ENCODE measurements at regions not wholly inside any gene's neighbourhood (a gene's known extent, or its start where the extent isn't known, plus 50 kb on each side); places are given as distances from the start of the nearest gene placed in this dataset.

GRCh38 chr4:157882901-157883300 lies 289.9 kb downstream of the GASK1B start:
- Mint-ChIP-seq H3K4me1 (no peaks in the 10 kb centered on the region), H3K27ac (ENCODE audit: low read depth) (no peak overlapping the region), H3K36me3 (ENCODE audit: insufficient read depth) (no peaks in the 10 kb centered on the region), H3K4me3 (no peak overlapping the region), H3K27me3 (no peaks in the 10 kb centered on the region), H3K9me3 (peaks cover 11% of the 10 kb centered on the region)
- DNase-seq (ENCODE audit: low spot score in 2 of 2) = no peak
- no peak for ATAC-seq (replicated peaks; ENCODE audit: extremely low read depth, poor library complexity, severe bottlenecking)

DNA sequence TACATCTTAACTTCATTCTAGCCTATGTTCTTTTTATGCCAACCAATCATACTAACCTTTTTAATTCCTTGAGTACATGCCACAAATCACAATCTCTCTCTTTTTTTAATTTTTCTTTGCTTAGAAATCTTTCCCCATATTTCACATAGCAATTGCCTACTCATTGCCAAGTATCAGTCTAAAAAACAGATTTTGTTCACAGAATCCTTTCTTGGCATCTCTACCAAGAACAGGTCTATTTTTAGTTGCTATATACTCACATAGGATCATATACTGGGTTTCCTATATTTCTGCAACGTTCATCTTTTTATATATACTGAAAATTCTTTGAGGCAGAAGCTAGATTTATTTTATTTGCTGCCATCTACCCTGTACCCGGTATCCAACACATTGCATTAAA lies 292.1 kb downstream of the GASK1B start:
- Mint-ChIP-seq H3K9me3 (peaks cover 11% of the 10 kb centered on the region), H3K4me1 (no peaks in the 10 kb centered on the region), H3K27ac (ENCODE audit: low read depth) (no peak overlapping the region), H3K4me3 (no peak overlapping the region), H3K36me3 (ENCODE audit: insufficient read depth) (no peaks in the 10 kb centered on the region), H3K27me3 (no peaks in the 10 kb centered on the region)
- DNase-seq (ENCODE audit: low spot score in 2 of 2) = no peak
- ATAC-seq (replicated peaks; ENCODE audit: extremely low read depth, poor library complexity, severe bottlenecking) = no peak

GRCh38 chr4:157854819-157855218 lies 318.0 kb downstream of the GASK1B start:
- ATAC-seq (replicated peaks; ENCODE audit: extremely low read depth, poor library complexity, severe bottlenecking) (no peak), DNase-seq (ENCODE audit: low spot score in 2 of 2) (no peak)
- Mint-ChIP-seq H3K27me3 (no peaks in the 10 kb centered on the region), H3K9me3 (peaks cover 8% of the 10 kb centered on the region), H3K27ac (ENCODE audit: low read depth) (no peak overlapping the region), H3K4me1 (no peaks in the 10 kb centered on the region), H3K36me3 (ENCODE audit: insufficient read depth) (no peaks in the 10 kb centered on the region), H3K4me3 (no peak overlapping the region)

- Mint-ChIP-seq H3K27me3 (no peaks in the 10 kb centered on the region), H3K9me3 (peaks cover 6% of the 10 kb centered on the region), H3K4me3 (no peak overlapping the region), H3K27ac (ENCODE audit: low read depth) (no peak overlapping the region), H3K36me3 (ENCODE audit: insufficient read depth) (no peaks in the 10 kb centered on the region), H3K4me1 (no peaks in the 10 kb centered on the region)
- ATAC-seq (replicated peaks; ENCODE audit: extremely low read depth, poor library complexity, severe bottlenecking) (no peak), DNase-seq (ENCODE audit: low spot score in 2 of 2) (no peak)
Measured at GRCh38 chr4:157840648-157841047, 332.2 kb downstream of the GASK1B start.

DNA sequence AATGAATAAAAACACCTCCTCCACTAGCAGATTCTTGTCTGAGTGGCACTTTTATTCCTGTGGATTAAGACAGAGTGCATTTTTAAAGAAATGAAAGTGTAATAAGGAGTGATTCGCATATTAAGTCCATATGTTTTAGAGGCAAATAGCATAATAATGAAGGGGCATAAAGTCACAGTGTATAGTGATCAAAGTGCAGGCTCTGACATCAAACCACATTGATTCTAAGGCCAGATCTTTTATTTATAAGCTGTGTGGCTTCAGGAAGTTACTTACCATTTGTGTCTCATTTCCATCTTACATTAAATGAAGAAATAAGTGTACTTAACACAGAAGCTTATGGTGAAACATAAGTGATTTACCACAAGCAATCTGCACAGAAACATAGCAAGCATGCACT lies 332.8 kb downstream of the GASK1B start:
- Mint-ChIP-seq H3K4me3 (no peak overlapping the region), H3K4me1 (no peaks in the 10 kb centered on the region), H3K27me3 (no peaks in the 10 kb centered on the region), H3K36me3 (ENCODE audit: insufficient read depth) (no peaks in the 10 kb centered on the region), H3K27ac (ENCODE audit: low read depth) (no peak overlapping the region), H3K9me3 (no peaks in the 10 kb centered on the region)
- ATAC-seq (replicated peaks; ENCODE audit: extremely low read depth, poor library complexity, severe bottlenecking) (no peak), DNase-seq (ENCODE audit: low spot score in 2 of 2) (no peak)

DNA sequence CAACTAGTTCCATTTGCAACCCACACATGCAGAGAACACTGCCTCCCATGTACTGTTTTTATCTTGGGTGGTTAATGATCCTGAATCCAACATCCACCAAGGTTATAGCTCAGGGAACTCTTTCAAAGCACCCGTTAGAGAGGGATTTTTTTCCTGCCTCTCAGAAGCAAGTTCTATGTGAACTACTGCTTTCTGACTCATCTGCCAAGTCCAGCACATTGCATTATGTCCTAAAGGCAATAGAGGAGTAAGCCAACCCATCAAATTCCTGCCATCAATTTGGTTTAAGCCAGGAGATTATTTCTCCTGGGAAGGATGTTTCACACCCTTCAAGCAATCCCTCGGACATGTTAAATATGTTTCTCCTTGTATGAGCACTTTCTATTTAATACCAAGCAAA lies 334.5 kb downstream of the GASK1B start:
- no peak overlapping the region for H3K27ac Mint-ChIP-seq (ENCODE audit: low read depth)

DNA sequence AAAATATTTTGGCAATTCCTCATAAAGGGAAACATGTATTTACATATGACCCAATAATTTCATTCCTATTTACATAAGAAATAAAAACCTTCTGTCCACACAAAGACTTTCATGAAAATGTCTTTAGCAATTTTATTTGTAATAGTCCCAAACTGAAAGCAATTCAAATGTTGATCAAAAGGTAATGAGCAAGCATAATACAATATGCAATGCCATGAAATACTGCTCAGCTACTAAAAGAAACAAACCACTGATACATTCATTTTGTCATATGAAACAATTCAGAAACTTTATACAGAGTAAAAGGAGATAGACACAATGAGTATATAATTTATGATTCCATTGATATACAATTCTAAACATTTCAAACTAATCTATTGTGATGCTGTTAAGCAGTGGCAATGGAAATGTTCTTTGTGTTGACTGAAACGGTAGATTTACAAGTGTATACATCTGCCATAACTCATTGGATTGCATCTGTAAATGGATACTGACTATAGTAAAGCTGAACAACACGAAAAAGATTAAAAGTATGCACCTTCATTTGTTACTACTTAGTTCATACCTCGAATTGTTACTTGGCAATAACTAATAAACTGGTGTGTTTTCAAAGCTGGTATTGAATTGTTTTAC lies 335.6 kb downstream of the GASK1B start:
- Mint-ChIP-seq H3K27ac (ENCODE audit: low read depth) (no peak overlapping the region), H3K27me3 (no peaks in the 10 kb centered on the region), H3K9me3 (no peaks in the 10 kb centered on the region), H3K36me3 (ENCODE audit: insufficient read depth) (no peaks in the 10 kb centered on the region), H3K4me3 (no peak overlapping the region), H3K4me1 (no peaks in the 10 kb centered on the region)
- DNase-seq (ENCODE audit: low spot score in 2 of 2) (no peak), ATAC-seq (replicated peaks; ENCODE audit: extremely low read depth, poor library complexity, severe bottlenecking) (no peak)

More for the DNA sequence above, 334.5 kb downstream of the GASK1B start:
- Mint-ChIP-seq H3K9me3 (no peaks in the 10 kb centered on the region), H3K4me1 (no peaks in the 10 kb centered on the region), H3K4me3 (no peak overlapping the region), H3K27me3 (no peaks in the 10 kb centered on the region), H3K36me3 (ENCODE audit: insufficient read depth) (no peaks in the 10 kb centered on the region)
- ATAC-seq (replicated peaks; ENCODE audit: extremely low read depth, poor library complexity, severe bottlenecking) (no peak), DNase-seq (ENCODE audit: low spot score in 2 of 2) (no peak)

DNA sequence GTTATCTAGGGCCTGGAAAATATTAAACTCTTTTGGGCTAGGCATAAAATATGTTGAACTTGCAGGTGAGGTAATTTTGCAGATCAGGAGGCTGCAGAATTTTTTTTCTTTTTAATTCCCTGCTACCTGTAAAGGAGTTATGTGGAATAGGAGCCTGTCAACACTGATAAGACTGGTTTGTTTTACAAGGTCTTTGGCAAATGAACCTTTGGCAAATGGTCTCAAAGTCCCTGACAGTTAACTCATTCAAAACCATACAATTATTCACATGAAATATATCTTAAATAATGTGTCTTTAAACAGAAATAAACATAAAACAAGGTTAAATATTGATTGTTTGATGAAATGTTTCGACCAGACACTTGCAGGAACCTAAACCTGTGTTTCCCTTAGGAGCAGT lies 340.2 kb downstream of the GASK1B start:
- DNase-seq (ENCODE audit: low spot score in 2 of 2) (no peak), ATAC-seq (replicated peaks; ENCODE audit: extremely low read depth, poor library complexity, severe bottlenecking) (no peak)
- Mint-ChIP-seq H3K36me3 (ENCODE audit: insufficient read depth) (no peaks in the 10 kb centered on the region), H3K4me3 (no peak overlapping the region), H3K27me3 (no peaks in the 10 kb centered on the region), H3K9me3 (peaks cover 25% of the 10 kb centered on the region), H3K4me1 (no peaks in the 10 kb centered on the region), H3K27ac (ENCODE audit: low read depth) (no peak overlapping the region)

GRCh38 chr4:157824021-157824420 lies 348.8 kb downstream of the GASK1B start:
- H3K27me3 Mint-ChIP-seq = no peaks in the 10 kb centered on the region
- no peak overlapping the region for H3K27ac Mint-ChIP-seq (ENCODE audit: low read depth)

DNA sequence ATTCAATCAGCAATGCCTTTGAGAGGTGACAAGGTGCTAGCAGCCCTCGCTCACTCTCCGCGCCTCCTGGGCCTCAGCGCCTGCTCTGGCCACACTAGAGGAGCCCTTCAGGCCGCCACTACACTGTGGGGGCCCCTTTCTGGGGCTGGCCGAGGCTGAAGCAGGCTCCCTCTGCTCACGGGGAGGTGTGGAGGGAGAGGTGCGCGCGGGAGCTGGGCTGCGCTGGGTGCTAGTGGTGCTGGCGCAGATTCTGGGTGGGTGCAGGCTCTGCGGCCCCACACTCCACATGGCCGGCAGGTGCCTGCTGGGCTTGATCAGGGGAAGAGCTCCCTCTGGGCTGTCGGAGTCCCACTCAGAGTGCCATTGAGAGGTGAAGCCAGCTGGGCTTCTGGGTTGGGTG lies 351.0 kb downstream of the GASK1B start:
- H3K9me3 Mint-ChIP-seq = peaks cover 17% of the 10 kb centered on the region
- no peak overlapping the region for H3K4me3 Mint-ChIP-seq
- no peak overlapping the region for H3K27ac Mint-ChIP-seq (ENCODE audit: low read depth)
- DNase-seq (ENCODE audit: low spot score in 2 of 2) (no peak), ATAC-seq (replicated peaks; ENCODE audit: extremely low read depth, poor library complexity, severe bottlenecking) (no peak)
- H3K27me3 Mint-ChIP-seq = no peaks in the 10 kb centered on the region
- no peaks in the 10 kb centered on the region for H3K4me1 Mint-ChIP-seq
- H3K36me3 Mint-ChIP-seq (ENCODE audit: insufficient read depth) = no peaks in the 10 kb centered on the region

More at GRCh38 chr4:157824021-157824420, 348.8 kb downstream of the GASK1B start:
- no peak for DNase-seq (ENCODE audit: low spot score in 2 of 2)
- H3K4me1 Mint-ChIP-seq = no peaks in the 10 kb centered on the region
- ATAC-seq (replicated peaks; ENCODE audit: extremely low read depth, poor library complexity, severe bottlenecking) = no peak
- no peak overlapping the region for H3K4me3 Mint-ChIP-seq
- no peaks in the 10 kb centered on the region for H3K36me3 Mint-ChIP-seq (ENCODE audit: insufficient read depth)
- peaks cover 33% of the 10 kb centered on the region for H3K9me3 Mint-ChIP-seq

DNA sequence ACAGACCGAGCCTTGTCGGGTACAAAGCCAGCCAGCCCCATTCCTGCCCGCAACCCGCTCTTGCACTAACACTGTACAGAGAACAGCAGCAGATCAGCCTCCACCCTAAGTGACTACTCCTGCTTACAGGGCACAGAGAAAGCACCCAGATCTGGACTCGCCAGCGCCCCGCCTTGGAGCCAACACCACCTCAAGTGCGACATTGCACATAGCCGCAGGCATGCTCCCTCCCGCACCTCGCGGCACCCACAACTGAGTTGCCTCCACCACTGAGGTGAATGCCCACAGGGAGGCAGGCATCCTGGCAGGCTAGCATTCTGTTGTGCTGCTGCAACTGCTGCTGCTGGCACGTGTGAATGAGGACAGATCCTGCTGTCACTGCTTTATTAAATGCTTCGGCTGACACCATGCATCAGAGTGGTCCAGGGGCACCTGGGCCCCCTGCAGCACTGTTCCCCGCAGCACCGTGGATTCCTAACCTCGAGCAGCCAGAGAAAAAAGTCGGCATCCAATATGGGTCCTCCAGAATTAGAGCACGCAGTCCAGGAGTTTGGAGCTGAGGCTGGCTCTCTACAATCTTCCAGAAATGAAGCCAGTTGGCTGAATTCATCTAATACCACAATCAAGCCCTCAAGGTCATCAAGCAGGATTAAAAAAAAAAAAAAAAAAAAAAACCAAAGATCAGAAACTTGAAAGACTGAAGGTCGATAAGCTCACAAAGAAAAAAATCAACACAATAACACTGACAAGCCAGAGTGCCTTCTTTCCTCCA lies 352.9 kb downstream of the GASK1B start:
- no peak overlapping the region for H3K27ac Mint-ChIP-seq (ENCODE audit: low read depth)
- H3K4me3 Mint-ChIP-seq = no peak overlapping the region
- no peaks in the 10 kb centered on the region for H3K36me3 Mint-ChIP-seq (ENCODE audit: insufficient read depth)
- ATAC-seq (replicated peaks; ENCODE audit: extremely low read depth, poor library complexity, severe bottlenecking) (no peak), DNase-seq (ENCODE audit: low spot score in 2 of 2) (no peak)
- H3K9me3 Mint-ChIP-seq = peaks cover 6% of the 10 kb centered on the region
- H3K4me1 Mint-ChIP-seq = no peaks in the 10 kb centered on the region
- H3K27me3 Mint-ChIP-seq = no peaks in the 10 kb centered on the region

DNA sequence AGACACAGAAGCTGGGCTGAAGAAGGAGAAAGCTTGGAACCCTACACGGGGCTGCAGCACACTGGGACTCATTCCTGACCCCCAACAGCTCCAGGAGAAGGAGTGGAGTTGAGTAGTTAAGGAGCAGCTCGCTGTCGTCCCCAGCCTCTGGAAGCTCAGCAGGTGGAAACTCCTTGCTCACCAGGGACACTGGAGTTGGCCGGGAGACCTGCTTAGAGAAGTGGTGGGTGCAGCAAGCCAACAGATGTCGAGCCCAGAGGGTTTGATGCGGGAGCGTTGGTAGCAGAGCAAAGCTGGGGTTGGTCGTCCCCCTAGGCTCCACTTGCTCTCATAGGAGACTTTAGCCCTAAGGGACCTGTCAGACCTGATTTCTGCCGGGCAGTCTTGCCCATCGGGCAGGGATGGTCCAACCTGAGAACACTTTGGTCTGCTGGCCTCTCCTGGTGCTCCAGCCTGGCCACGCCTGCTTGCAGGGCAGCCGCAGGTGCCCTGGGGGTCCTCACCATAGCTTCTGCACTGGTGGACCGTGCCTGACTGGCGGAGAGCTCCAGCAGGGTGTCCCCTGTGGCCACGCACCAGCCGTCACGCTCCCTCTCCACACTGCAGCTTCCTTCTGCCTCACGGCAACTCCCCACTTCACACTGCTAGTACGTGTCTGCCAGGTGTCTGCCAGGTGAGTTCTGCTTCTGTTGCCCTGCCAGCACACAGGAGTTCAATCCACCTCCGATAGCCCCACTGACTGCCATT lies 353.7 kb downstream of the GASK1B start:
- ATAC-seq (replicated peaks; ENCODE audit: extremely low read depth, poor library complexity, severe bottlenecking) (no peak), DNase-seq (ENCODE audit: low spot score in 2 of 2) (no peak)
- no peak overlapping the region for H3K4me3 Mint-ChIP-seq

More for the DNA sequence above, 353.7 kb downstream of the GASK1B start:
- Mint-ChIP-seq H3K27me3 (no peaks in the 10 kb centered on the region), H3K9me3 (peaks cover 7% of the 10 kb centered on the region), H3K27ac (ENCODE audit: low read depth) (no peak overlapping the region), H3K4me1 (no peaks in the 10 kb centered on the region), H3K36me3 (ENCODE audit: insufficient read depth) (no peaks in the 10 kb centered on the region)

All from central memory CD8-positive, alpha-beta T cell (primary cell).